ENCODE measurements at regions not wholly inside any gene's neighbourhood (a gene's known extent, or its start where the extent isn't known, plus 50 kb on each side); places are given as distances from the start of the nearest gene placed in this dataset. TPM values are rescaled to one million over a fixed set of nuclear protein-coding genes. Genes with fewer than 3 reads are reported as not detected.
"Not testable (repeated sequence)": the region's sequence is repeated elsewhere in the genome, so short reads cannot be mapped to it uniquely, and the experiment has no call there.

GRCh38 chr4:177255359-177255758, 54.3 kb upstream of the NEIL3 start:
- Histone ChIP-seq H3K27me3 (no peaks in the 10 kb centered on the region), H3K4me1 (ENCODE audit: insufficient read depth) (no peaks in the 10 kb centered on the region), H3K4me2 (no peak overlapping the region), H3K9me3 (ENCODE audit: low read depth) (no peaks in the 10 kb centered on the region), H3K27ac (no peak overlapping the region), H3K79me2 (no peaks in the 10 kb centered on the region), H2AFZ (no peak overlapping the region), H3K36me3 (replicated peaks; ENCODE audit: insufficient read depth, low read depth) (no peaks in the 10 kb centered on the region), H4K20me1 (ENCODE audit: insufficient read depth, poor library complexity, severe bottlenecking) (no peaks in the 10 kb centered on the region), H3K4me3 (no peak overlapping the region), H3K9me2 (replicated peaks; ENCODE audit: insufficient read depth) (no peaks in the 10 kb centered on the region)
- no peak for TF ChIP-seq EZH2phosphoT487 (IDR thresholded peaks at IDR 0.05; ENCODE audit: low read depth, severe bottlenecking, unreplicated experiment)
- no peak for TF ChIP-seq EZH2 (IDR thresholded peaks at IDR 0.05; ENCODE audit: borderline replicate concordance)
- no peak for TF ChIP-seq CTCF (IDR thresholded peaks at IDR 0.05; ENCODE audit: poor library complexity)
- DNase-seq (ENCODE audit: low spot score) = no peak
- 64% methylated on average over 2 of the region's 2 CpGs for WGBS (ENCODE audit: low lambda C conversion rate, missing lambda C conversion rate)

GRCh38 chr4:177256950-177257349, 52.7 kb upstream of the NEIL3 start:
- no peaks in the 10 kb centered on the region for H3K79me2 ChIP-seq
- no peak overlapping the region for H3K4me3 ChIP-seq
- no peaks in the 10 kb centered on the region for H3K4me1 ChIP-seq (ENCODE audit: insufficient read depth)
- no peaks in the 10 kb centered on the region for H3K27me3 ChIP-seq
- no peak overlapping the region for H2AFZ ChIP-seq
- H3K4me2 ChIP-seq = no peak overlapping the region
- TF ChIP-seq EZH2phosphoT487 (IDR thresholded peaks at IDR 0.05; ENCODE audit: low read depth, severe bottlenecking, unreplicated experiment) = no peak
- no peak for TF ChIP-seq EZH2 (IDR thresholded peaks at IDR 0.05; ENCODE audit: borderline replicate concordance)
- no peak for TF ChIP-seq CTCF (IDR thresholded peaks at IDR 0.05; ENCODE audit: poor library complexity)
- 72% methylated on average over 6 of the region's 6 CpGs for WGBS (ENCODE audit: low lambda C conversion rate, missing lambda C conversion rate)
- H3K36me3 ChIP-seq (replicated peaks; ENCODE audit: insufficient read depth, low read depth) = no peaks in the 10 kb centered on the region
- H3K27ac ChIP-seq = no peak overlapping the region
- no peaks in the 10 kb centered on the region for H4K20me1 ChIP-seq (ENCODE audit: insufficient read depth, poor library complexity, severe bottlenecking)
- no peaks in the 10 kb centered on the region for H3K9me2 ChIP-seq (replicated peaks; ENCODE audit: insufficient read depth)
- no peak for DNase-seq (ENCODE audit: low spot score)
- H3K9me3 ChIP-seq (ENCODE audit: low read depth) = no peaks in the 10 kb centered on the region

GRCh38 chr4:177259466-177259865, 50.2 kb upstream of the NEIL3 start:
- H3K9me3 ChIP-seq (ENCODE audit: low read depth); H3K36me3 ChIP-seq (replicated peaks; ENCODE audit: insufficient read depth, low read depth); H3K4me2 ChIP-seq; H3K79me2 ChIP-seq; H3K9me2 ChIP-seq (replicated peaks; ENCODE audit: insufficient read depth); H3K27me3 ChIP-seq; H3K4me3 ChIP-seq; H3K27ac ChIP-seq; DNase-seq (ENCODE audit: low spot score); H4K20me1 ChIP-seq (ENCODE audit: insufficient read depth, poor library complexity, severe bottlenecking); H3K4me1 ChIP-seq (ENCODE audit: insufficient read depth); H2AFZ ChIP-seq: not testable (repeated sequence)
- 76% methylated on average over 2 of the region's 2 CpGs for WGBS (ENCODE audit: low lambda C conversion rate, missing lambda C conversion rate)

Small RNA genes lying in the stretch of these regions (small RNA-seq; reads per million reads assigned to genes)
- gene RN7SKP136 = not detected

All from hepatocyte (in vitro differentiated cells).